Stimulated activated CD8-positive, alpha-beta memory T cell treated with anti-CD3 and anti-CD28 coated beads, Interleukin-7, amount 100 ng/mL, for 48 hours (primary cell): ENCODE measurements at regions not wholly inside any gene's neighbourhood (a gene's known extent, or its start where the extent isn't known, plus 50 kb on each side); places are given as distances from the start of the nearest gene placed in this dataset.

Experiments
- DNase-seq, 2 donors: peaks; one replicate each; pipeline ENCODE4 v3.0.0-alpha.2; 2020; ENCODE audit warnings: low read depth in 1 of 2; ENCODE audit errors: extremely low read depth in 1 of 2

DNA sequence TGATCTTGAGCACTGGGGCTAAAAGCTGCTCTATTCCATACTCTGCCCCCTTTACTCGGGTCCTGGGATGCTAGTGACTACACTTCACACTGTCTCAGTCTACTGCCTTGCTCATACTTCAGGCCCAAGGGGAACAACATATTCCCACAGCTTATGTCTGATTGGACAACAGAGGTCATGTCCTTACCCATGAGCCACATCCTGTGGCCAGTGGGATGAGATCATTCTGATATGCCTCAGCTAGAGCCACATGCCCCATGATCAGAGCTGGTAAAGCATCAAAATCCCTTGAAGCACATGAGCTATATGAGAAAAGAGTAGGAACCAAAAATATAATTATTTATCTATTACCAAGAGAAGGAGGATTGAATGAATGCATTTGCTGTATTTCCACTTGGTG, 290.1 kb upstream of the TSHZ3 start:
- DNase-seq = no peak

DNA sequence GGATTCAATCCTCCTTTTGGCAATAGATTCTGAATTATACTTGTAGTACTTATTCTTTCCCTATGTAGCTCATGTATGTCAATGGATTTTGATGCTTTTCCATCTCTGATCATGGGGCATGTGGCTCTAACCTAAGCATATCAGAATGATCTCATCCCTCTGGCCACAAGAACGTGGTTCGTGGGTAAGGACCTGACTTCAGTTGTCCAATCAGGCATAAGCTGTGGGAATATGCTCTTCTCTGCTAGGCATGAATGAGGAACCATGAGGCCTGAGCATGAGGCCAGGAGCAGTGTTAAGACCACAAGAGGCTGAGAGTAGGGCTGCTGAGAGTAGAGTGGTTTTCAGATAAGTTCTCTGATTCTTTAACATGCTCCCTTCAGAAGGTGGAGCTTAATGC, 292.4 kb upstream of the TSHZ3 start:
- no peak for DNase-seq

DNA sequence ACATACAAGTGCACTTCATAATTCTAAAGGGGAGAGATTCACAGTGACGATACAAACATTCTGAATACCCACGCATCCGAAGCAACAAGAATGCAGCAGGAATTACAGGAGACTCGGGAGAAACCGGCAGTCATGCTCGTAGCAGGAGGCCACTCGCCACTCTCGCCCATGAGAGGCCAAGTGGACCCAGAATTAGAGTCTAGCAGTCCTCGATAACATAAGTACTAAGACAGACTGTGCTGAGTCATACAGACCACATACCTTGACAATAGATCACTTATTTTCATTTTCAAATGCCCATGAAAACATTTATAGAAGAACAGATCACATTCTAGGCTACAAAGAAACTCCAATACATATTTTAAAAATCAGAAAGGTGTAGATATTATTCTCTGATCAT, 299.1 kb upstream of the TSHZ3 start:
- DNase-seq = no peak

DNA sequence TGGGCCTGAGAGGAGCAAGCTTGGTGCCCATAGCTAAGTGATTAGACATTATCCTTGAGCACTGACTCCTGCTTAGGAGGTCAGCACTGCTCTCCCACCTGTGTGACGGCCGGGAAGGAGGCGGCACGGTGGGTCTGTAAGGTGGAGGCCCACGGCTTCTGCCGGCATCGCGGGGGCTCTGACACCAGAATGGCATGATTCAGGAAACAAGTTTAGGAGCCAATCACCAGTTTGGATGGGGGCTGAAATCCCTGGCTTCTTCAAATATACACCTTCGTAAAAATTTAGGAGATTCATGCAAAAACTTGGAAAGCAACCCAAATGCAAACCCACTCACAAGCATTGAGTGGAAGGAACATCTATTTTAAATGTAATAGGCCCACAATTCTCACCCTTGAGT, 307.3 kb upstream of the TSHZ3 start:
- no peak for DNase-seq

DNA sequence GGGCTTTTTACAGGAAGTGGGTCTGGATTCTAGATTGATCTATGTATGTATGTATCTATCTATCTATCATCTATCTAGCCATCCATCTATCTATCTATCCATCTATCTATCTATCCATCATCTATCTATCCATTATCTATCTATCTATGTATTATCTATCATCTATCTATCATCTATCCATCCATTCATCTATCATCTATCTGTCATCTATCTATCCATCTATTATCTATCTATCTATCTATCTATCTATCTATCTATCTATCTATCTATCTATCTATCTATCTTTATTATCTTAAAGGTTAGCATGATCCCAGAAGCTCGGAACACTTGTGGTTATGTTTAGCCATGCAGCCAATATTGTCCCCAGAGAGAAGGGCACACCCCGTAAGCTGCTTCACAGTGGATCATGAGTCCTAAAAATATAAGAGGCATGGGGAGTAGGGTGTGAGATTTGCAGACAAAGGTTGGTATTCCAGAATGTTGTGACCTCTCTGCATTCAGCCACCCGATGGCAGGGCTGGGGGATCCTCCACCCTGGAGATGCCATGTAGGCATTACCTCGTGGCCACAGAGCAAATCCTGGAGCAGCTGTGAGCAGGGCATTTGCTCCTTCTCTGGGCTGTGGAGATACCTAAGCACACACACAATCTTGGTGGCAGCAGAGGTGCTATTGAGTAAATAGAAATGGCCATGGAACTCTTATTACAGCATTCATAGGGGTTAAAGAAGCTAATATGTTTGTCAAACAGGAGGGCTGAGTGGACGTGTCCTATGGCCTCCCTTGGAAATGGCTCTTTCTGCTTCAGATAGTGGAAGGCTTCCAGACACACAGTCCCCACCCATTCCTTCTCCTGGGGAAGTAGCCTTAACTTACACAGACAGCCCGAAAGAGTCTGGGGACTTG, 310.0 kb upstream of the TSHZ3 start:
- no peak for DNase-seq

DNA sequence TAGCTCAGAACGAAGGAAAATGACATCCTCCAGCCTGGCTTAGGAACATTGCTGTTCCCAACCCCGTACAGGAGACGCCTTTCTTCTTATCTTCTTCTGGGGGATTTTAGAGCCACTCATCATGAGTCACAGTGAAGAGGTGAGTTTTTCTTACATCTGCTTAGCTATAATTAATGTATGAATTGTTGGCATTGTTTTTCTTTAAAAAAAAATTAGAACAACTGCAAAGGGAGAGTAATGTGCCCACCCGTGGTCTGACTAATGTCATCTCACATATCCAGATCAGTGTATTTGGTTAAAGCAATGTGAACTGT, 310.6 kb upstream of the TSHZ3 start:
- no peak for DNase-seq

DNA sequence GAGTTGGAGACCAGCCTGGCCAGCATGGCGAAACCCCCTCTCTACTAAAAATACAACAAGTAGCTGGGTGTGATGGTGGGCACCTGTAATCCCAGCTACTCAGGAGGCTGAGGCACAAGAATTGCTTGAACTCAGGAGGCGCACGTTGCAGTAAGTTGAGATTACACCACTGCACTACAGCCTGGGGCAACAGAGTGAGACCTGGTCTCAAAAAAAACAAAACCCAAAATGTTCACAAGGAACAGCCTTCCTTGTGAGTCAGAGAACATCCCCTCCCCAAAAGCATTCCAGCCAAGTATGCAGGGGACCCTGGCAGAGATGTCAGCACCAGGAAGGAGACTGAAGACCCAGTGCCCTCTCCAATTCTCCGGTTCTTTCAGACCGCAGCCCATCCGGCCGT, 314.9 kb upstream of the TSHZ3 start:
- DNase-seq = no peak

DNA sequence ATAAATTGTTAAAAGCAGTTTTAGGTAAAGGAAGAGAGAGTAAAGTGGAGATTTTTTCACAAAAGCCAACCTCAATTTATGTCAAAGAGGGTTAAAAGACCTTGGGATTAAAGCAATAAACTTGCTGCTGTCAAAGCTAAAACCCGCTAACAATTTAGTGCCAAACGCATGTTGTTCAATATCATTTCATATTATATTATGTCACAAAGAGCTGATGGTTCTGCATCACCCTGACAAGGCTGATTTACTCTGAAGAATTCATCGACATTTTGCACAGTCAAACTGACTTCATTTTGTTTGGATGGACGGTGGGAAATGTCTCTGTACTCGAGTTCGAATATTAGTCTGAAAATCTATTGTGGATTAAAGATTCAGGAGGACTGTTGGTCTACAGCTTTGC, 315.8 kb upstream of the TSHZ3 start:
- no peak for DNase-seq

DNA sequence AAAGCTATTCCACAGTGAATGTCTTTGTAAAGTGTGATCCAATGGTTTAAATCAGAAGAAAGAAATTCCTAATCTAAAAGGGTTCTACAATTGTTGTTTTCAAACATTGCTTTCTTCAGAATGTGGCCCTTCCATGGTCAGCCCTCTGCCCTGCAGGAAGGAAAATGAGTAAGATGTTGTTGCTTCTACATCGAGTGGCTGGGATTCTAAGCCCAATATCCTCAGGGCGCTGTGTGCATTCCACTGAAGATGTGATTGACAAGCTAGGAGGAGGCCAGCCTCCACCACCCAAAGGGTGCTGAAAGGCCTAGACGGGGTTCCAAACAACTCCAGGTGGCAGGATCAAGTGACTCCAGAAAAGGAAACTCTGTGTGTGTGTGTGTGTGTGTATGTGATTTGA, 316.9 kb upstream of the TSHZ3 start:
- no peak for DNase-seq

DNA sequence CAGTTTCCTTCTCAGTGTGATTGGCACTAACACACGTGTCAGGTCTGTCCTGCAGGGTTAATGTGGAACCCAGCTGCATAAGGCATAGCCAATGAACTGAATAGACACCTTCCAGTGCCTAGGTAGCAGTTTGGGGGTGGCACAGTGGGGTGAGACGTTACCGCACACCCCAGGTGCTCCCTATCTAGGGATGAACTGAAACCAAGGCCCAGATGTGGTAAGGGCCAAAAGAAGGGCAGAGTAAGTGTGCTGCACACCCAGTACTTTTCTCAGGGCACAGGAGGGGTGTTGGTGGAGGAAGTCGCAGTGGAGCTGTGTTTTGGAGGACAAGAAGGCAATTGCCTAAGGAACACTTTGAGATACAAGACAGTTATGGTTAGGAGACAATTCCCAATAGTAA, 317.9 kb upstream of the TSHZ3 start:
- DNase-seq = no peak

DNA sequence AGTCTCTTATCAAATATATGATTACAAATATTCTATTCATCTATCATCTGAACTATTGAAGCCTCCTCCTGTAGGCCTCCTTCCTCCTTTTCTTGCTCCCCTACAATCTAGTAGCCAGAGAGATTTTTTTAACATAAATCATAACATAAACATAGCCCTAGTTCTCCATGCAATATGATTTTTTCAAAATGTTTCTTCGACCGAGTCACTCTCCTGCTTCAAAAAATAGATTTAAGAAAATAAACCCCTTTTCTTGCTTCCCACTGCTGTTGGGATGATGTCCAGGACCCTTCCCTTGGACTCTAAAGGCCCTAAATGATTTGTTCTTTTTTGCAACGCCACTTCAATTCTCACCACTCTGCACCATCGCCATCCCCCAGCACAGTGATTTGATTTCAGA, 319.7 kb upstream of the TSHZ3 start:
- no peak for DNase-seq

DNA sequence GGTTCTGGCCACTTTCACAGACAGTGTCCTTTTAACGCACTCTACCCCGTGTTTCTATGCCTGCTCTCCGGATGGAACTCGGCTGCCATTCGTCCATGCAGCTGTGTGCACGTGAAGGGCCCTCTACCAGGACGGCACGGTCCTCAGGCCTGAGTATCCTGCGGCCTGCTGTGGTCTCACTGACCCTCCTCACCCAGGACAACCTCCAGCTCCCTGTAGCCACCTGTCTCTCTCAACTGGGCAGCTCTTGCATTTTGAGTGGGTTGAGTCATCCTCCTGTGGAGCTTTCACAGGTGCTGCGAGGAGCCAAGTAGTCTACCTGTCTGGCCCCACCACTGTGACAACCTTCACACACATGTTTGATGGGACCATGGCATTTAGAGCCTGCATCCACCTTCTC, 321.7 kb upstream of the TSHZ3 start:
- DNase-seq = no peak

DNA sequence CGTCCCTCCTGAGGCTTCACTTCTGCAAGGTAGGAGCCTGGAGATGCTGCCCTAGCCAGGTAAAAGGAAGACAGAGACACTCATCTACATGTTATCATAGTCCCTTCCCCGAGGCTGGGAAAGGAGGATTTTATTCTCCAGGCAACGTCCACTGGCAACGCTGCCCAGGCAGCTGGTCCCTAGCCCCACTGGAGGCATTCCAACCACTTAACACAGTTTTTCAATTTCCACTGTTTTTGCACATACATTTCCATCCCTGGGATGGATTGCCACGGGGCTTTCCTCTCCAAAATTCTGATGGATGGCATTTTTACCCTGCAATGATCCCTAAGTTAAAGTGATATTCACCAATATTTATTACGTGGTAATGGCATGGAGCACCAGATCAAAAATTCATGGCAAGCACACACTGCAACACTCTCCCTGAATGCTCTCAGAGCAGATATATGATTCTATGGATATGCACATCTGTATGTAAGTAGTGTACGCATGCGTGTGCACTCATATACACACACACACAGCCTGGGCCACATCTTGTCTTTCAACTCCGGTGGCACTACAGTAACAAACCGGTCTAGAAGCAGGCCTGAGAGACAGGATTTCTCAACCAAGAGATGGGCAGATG, 322.3 kb upstream of the TSHZ3 start:
- no peak for DNase-seq

DNA sequence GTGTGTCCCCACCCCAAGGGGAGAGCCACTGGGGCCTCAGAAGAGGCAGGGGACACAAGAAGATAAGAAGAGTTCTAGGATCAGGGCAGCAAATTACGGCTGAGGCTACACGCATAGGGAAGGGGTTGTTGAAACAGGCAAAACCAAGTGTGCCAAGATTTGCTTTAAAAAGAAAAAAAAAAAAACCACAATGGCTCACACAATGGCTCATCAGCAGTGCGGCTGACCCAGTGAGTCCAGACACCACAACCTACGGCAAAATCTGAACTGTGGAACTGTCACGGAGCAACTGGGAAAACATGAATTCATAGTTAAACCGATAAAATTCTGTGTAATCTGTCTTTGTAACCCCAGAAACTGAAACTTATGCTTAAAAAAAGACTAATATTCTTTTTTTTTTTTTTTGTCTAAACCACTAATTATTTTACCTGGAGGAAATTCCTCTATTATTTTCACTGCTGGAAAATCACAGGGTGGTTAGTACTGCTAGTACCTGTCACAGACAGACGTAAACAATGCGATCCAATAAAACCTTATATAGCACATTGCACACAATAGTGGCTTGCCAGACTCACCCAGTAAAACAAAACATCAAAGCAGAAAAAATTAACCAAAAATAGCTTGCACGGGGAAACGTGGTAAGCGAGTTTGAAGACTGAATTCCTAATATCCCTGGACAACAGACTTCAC, 325.4 kb upstream of the TSHZ3 start:
- DNase-seq = no peak

DNA sequence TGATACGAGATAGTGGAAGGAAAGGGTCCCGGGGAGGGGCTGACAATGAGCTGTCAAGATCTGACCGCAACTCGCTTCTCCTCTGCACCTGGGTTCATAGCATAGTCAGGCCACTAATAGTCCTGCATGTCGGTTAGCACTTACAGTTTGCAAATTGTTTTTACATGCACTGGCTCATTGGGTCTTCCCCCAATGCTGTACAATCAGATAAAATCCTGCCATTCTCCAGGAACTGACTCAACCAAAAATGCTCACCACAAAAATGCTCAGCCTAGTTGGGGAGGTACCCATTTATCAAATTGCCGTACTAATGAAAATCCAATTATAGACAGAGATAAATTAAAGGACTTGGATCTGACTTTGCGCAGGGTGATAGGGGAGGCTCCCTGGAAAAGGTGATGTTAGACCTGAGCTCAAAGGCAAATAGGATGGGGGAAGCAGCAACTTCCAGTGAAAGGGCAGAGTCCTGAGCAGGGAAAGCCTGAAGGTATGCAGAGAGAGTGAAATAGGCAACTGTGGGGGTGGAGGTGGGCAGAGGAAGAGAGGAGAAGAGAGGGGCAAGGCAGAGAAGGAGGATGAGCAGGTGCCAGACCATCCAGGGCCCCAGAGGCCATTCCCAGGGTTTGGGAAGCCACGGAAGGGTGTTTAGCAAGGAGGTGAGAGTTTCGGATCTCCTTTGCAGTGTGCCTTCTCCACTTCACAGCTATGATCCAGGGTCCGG, 326.1 kb upstream of the TSHZ3 start:
- no peak for DNase-seq

DNA sequence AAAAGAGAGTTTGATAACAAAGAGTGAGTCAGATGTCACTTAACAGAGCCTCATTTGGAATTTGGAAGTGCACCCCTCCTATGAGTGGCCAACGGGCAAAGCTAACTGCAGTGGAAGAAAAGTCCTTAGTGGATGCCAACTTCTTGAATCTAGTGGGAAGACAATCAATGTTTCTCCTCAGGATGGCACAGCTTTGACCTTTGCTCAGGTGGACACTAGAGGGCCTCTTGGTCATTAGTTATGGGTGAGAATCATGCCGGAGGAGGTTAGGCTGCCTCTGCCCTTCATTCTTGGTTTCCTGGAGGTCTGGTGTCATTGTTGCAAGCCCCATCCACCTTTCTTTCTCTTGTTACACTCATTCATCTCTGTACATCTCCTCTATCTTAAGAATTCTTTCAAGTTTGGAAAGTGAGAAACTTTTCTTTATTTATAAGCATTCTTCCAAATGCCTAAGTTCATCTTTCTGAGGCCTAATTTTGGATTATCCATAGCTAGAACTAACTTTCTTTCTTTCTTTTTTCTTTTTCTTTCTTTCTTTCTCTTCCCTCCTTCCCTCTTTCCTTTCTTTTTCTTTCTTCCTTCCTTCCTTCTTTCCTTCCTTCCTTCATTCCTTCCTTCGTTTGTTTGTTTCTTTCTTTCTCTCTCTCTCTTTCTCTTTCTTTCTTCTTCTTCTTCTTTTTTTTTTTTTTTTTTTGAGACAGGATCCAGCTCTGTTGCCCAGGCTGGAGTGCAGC, 327.2 kb upstream of the TSHZ3 start:
- DNase-seq = no peak

DNA sequence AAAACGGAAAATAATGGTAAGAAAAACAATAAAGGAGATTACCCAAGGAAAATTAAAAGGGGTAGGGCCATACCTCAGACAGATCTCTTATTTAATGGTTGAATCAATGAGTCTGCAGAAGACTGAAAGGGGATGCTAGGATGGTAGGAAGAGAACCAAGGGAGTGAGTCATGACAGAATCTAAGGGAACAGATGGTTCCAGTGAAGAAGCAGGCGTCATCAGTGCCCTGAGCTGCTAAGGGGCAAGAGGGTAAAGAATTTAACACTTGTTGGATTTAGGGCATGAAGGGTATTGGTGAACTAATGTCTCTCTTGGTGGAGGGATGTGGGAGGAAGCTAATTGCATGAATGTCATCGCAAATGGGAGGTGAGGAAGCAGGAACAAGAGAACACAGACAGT, 329.2 kb upstream of the TSHZ3 start:
- no peak for DNase-seq

DNA sequence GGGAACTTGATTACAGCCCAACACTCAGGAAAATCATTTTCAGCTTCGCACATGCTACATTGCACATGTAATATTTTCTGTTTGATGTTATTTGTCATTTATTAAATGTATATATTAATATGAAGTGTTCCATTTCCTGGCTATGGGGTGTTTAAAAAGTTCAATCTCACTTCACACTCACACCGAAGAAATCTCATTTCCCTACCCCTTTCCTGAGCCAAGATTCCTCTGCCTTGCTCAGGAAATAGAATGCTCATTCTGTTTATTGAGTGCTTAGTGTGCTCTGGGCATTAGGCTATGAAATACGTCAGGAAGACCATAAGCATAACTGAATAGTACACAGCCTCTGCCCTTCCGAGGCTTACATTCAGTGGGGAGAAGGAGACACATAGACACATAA, 331.9 kb upstream of the TSHZ3 start:
- DNase-seq = no peak

DNA sequence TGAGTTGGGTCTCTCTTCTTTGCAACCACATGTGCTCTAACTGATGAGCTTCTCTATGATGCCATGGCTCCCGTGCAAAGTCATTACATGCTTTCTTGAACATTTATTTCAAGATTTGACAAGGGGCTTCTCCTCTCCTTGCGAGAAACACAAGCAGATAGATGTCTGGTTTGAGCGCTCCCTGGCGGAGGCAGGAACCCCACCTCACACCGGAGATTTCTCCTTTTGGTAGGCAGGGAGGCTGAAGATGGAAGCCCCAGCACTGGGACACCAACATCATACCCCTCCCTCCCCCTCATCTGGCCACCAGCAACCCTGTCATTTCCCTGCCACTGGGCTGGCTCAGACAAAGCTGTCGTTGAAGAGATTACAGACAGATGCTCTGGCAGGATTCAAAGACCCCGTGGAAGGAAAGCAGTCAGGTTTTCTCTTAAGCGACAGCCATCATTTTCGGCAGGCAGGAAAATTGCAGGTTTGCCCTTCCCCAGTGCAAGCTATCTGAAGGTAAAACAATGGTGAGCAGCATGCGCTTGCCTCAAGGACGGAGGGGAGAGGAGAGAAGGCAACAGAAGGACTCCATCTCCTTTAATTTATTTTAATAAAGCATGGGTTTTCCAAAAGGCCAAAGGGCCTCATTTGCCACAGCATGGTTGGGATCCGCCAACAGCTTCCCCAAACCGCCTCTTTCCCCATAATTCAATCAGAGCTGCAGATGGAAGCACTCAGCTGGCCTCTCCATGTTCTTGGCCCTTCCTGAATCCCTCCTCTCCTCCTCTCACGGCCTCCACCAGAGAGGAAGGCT, 344.1 kb upstream of the TSHZ3 start:
- no peak for DNase-seq

DNA sequence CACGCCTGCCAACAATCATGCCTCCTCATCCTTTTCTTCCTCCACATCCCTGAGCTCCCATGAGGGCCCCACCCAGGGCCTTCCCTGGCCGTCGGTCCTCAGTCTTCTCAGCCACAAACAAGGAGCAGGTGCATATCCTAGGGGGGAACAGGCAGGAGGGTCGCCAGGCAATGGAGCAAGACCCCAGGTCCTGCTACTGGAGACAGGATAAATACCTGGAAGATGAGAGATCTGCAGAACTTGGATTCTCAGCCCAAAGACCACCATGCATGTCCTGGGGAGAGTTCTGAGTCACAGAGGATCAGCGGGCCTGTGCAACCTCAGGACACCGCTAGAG, 344.7 kb upstream of the TSHZ3 start:
- no peak for DNase-seq
